HL-60 (cell line): ENCODE measurements at regions not wholly inside any gene's neighbourhood (a gene's known extent, or its start where the extent isn't known, plus 50 kb on each side); places are given as distances from the start of the nearest gene placed in this dataset.
"Not testable (repeated sequence)": the region's sequence is repeated elsewhere in the genome, so short reads cannot be mapped to it uniquely, and the experiment has no call there.

Source experiments
- DNase-seq, 2 experiments: peaks; one replicate each; pipeline ENCODE4 v3.0.0-alpha.2; 2010 to 2020; ENCODE audit warnings: low read depth in 1 of 2, low spot score in 1 of 2
- H3K27ac ChIP-seq: fragments of 250-450 bp; sonication (Bioruptor Pico); replicated peaks from 2 replicates; pipeline ENCODE4 v1.5.1; 2020; ENCODE audit warnings: mild to moderate bottlenecking, moderate library complexity
- H3K27me3 ChIP-seq: fragments of 250-450 bp; sonication (Bioruptor Pico); 2 replicates; pipeline ENCODE4 v1.5.1; 2021; ENCODE audit warnings: mild to moderate bottlenecking, moderate library complexity; ENCODE audit not compliant: insufficient read depth, poor library complexity, severe bottlenecking
- H3K4me3 ChIP-seq: replicated peaks from 2 replicates; pipeline ENCODE4 v1.5.1; 2011; ENCODE audit warnings: mild to moderate bottlenecking, control low read depth, low read length; ENCODE audit not compliant: insufficient read depth
- CTCF ChIP-seq: IDR thresholded peaks from one replicate; pipeline ENCODE4 v1.5.1; 2011; ENCODE audit warnings: low read length, control low read depth, inconsistent platforms; ENCODE audit not compliant: insufficient read depth
- GABPA ChIP-seq: IDR thresholded peaks from 2 replicates; pipeline ENCODE4 v1.6.1; 2012; ENCODE audit warnings: low read depth
- POLR2AphosphoS5 ChIP-seq: IDR thresholded peaks from 2 replicates; pipeline ENCODE4 v1.6.1; 2012; ENCODE audit warnings: low read depth
- SPI1 ChIP-seq: IDR thresholded peaks from 2 replicates; pipeline ENCODE4 v1.6.1; 2012; ENCODE audit warnings: low read depth, mild to moderate bottlenecking, borderline replicate concordance
- TF ChIP-seq, protein P1 (sequence below): IDR thresholded peaks from 2 replicates; pipeline ENCODE4 v1.6.1; 2012; ENCODE audit warnings: low read depth; ENCODE audit not compliant: insufficient replicate concordance

DNA sequence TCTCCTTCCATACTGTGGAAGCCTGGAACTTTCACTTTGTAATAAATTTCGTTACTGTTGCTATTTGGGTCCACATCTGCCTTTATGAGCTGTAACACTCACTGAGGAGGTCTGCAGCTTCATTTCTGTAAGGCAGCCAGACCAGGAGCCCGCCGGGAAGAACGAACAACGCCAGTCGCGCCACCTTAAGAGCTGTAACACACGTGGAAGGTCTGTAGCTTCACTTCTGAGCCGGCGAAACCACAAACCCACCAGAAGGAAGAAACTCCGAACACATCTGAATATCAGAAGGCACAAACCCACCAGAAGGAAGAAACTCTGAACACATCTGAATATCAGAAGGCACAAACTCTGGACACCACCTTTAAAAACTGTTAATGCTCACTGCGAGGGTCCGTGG is 589.9 kb upstream of the SLC35B3 start:
- no peak for DNase-seq
- Histone ChIP-seq H3K4me3 (no peak overlapping the region), H3K27me3 (peaks cover 3% of the 10 kb centered on the region), H3K27ac (no peak overlapping the region)
- no peak for TF ChIP-seq SPI1
- TF ChIP-seq POLR2AphosphoS5: no peak
- TF ChIP-seq CTCF: no peak
- no peak for TF ChIP-seq GABPA
- TF ChIP-seq, protein P1, sequence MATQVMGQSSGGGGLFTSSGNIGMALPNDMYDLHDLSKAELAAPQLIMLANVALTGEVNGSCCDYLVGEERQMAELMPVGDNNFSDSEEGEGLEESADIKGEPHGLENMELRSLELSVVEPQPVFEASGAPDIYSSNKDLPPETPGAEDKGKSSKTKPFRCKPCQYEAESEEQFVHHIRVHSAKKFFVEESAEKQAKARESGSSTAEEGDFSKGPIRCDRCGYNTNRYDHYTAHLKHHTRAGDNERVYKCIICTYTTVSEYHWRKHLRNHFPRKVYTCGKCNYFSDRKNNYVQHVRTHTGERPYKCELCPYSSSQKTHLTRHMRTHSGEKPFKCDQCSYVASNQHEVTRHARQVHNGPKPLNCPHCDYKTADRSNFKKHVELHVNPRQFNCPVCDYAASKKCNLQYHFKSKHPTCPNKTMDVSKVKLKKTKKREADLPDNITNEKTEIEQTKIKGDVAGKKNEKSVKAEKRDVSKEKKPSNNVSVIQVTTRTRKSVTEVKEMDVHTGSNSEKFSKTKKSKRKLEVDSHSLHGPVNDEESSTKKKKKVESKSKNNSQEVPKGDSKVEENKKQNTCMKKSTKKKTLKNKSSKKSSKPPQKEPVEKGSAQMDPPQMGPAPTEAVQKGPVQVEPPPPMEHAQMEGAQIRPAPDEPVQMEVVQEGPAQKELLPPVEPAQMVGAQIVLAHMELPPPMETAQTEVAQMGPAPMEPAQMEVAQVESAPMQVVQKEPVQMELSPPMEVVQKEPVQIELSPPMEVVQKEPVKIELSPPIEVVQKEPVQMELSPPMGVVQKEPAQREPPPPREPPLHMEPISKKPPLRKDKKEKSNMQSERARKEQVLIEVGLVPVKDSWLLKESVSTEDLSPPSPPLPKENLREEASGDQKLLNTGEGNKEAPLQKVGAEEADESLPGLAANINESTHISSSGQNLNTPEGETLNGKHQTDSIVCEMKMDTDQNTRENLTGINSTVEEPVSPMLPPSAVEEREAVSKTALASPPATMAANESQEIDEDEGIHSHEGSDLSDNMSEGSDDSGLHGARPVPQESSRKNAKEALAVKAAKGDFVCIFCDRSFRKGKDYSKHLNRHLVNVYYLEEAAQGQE: no peak

DNA sequence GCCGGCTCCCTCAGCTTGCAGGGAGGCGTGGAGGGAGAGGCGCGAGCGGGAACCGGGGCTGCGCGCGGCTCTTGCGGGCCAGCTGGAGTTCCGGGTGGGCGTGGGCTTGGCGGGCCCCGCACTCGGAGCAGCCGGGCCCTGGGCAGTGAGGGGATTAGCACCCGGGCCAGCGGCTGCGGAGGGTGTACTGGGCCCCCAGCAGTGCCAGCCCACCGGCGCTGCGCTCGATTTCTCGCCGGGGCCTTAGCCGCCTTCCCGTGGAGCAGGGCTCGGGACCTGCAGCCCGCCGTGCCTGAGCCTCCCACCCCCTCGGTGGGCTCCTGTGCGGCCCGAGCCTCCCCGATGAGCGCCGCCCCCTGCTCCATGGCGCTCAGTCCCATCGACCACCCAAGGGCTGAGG is 588.9 kb upstream of the SLC35B3 start:
- H3K27ac ChIP-seq, DNase-seq, H3K4me3 ChIP-seq, H3K27me3 ChIP-seq: not testable (repeated sequence)

DNA sequence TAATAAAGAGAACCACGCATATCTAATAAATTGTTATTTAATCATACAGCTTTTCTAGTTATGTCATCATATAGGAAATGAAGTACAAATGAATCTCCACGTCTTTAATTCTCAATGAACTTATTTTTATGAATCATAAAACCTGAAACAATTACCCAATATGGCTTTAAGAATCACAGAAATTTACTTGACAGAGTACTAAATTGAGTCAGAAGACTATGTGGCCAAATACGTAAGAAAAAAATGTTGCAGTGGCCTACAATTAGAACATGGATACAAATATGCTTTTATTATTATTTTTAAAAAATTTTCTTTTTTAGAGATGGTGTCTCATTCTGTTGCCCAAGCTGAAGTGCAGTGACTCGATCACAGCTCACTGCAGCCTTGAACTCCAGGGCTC is 584.7 kb upstream of the SLC35B3 start:
- no peak for DNase-seq
- TF ChIP-seq SPI1 (no peak), POLR2AphosphoS5 (no peak), GABPA (no peak), CTCF (no peak)
- TF ChIP-seq, protein P1: no peak
- Histone ChIP-seq H3K27ac (no peak overlapping the region), H3K4me3 (no peak overlapping the region), H3K27me3 (no peaks in the 10 kb centered on the region)

DNA sequence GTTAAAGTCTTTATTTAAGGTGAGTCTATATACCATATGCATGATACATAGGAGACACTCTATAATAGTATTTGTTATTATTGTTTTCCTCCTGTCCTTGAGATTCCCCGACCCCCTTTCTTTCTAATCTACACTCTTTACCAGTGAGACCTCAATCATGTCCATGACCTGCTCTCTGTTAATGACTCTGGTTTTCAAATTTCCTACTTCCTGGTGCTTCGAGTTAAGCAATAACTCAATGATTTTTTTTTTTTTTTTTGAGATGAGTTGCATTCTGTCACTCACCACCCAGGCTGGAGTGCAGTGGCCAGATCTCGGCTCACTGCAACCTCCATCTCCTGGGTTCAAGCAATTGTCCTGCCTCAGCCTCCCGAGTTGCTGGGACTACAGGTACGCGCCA is 574.6 kb upstream of the SLC35B3 start:
- H3K4me3 ChIP-seq: no peak overlapping the region
- no peak for DNase-seq
- H3K27me3 ChIP-seq: no peaks in the 10 kb centered on the region
- H3K27ac ChIP-seq: no peak overlapping the region
- TF ChIP-seq CTCF: no peak
- TF ChIP-seq POLR2AphosphoS5: no peak
- TF ChIP-seq GABPA: no peak
- no peak for TF ChIP-seq SPI1
- TF ChIP-seq, protein P1: no peak
